GM18951 (cell line): ENCODE measurements at regions not wholly inside any gene's neighbourhood (a gene's known extent, or its start where the extent isn't known, plus 50 kb on each side); places are given as distances from the start of the nearest gene placed in this dataset.

ENCODE experiments used
- POLR2A ChIP-seq: IDR thresholded peaks from 4 replicates; pipeline ENCODE4 v1.6.1; 2011; ENCODE audit warnings: mild to moderate bottlenecking; ENCODE audit not compliant: insufficient read length, insufficient read depth; ENCODE audit errors: extremely low read depth
- in situ Hi-C: fragments of 300-500 bp; cut with MboI; formaldehyde crosslinking; loops from one replicate; pipeline ENCODE4 v1.12.0; 2022; ENCODE audit warnings: low sequenced_read_pairs, mixed read lengths, inconsistent platforms; ENCODE audit not compliant: unreplicated experiment

DNA sequence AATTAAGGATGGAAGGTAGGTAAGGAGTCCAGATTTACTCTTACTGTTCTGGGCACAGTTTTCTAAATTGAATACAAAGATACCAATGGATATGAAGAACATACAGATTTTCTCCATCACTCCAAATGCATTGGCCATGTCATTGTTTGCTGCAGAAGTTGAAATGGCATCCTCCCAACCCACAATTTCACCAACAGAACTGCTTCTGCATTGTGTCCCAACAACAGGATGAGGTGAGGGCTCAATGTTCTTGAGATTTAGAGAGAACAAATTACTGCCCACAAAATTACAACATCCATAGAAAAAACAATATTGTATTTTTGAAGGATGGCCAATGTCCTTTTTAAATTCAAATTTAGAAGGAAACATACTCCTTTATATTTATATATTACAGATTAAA, 88.9 kb downstream of the NUDT12 start:
- no peak for TF ChIP-seq POLR2A
- in situ Hi-C loops, result loop anchor here (10.0 kb wide), 1 partner anchor 239 kb away; no protein-coding TSS in a partner anchor

DNA sequence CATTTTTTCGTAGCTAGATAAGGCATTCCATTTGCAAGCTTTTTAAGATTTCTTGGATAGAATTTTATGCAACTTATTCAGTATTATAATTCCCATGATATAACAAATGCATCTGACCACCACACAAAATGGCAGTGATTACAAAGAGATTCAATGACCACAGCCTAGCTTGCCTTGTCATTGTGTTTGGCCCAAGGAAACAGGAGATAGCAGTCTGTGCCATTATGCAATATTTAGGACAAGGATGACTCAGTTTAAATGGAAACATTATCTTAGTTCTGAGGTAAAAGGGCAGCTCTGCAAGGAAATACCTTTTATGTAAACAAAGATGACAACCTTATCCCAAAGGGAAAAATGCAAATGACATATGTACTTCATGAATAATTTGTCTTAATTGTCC, 89.8 kb downstream of the NUDT12 start:
- in situ Hi-C loops, result loop anchor here (10.0 kb wide), 1 partner anchor 238 kb away; no protein-coding TSS in a partner anchor
- no peak for TF ChIP-seq POLR2A

DNA sequence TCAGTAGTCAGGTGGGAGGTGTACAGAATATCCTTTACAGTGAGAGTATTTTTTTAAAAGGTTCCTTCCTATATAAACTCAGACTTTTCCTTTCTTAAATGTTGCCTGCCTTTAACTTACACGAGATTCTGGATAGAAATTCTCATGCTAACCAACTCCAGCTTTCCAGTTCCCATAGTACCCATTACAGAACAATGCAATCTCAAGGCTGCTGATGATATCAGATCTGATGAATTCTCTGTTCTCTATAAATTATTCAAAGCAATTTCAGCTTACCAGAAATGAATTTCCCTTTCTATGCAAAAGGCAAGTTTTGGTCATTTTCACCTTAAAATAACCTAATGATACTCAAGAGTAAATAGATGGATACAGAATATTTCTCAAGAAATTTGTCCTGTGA, 90.3 kb downstream of the NUDT12 start:
- no peak for TF ChIP-seq POLR2A
- in situ Hi-C loops, result loop anchor here (10.0 kb wide), 1 partner anchor 237 kb away; no protein-coding TSS in a partner anchor

DNA sequence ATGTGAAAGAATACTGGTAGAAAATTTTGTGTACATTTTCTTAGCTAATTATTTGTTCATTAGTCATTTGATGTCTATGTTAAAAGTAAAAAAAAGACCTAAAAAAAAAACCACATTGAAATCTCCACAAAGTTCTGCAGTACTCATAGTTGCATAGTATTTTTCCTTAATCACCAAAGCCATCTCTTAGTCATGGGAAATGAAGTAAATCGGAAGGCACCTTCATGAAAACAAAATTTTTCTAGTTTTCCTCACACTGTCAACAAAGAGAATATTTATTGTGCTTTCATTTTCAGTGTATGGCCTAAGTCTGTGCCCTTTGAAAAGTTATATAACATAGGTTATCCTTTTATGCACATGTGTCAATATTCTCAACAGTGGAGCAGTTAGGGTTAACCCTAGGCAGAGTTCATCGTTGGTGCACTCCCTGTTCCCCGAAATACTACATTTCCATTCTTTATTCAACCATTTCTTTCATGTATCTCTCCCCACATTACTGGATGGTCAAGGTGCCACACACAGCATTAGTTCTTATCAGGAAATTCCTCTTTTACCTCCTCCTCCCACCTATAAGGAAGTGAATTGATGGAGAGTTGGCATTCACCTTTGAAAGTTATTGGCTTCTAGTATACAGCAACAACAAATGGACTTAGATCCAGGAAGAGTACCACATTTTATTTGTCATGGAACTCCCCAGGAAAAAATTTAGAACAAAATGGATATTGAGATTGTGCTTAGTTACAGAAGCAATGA, 93.1 kb downstream of the NUDT12 start:
- in situ Hi-C loops, result loop anchor here (10.0 kb wide), 1 partner anchor 235 kb away; no protein-coding TSS in a partner anchor
- no peak for TF ChIP-seq POLR2A

DNA sequence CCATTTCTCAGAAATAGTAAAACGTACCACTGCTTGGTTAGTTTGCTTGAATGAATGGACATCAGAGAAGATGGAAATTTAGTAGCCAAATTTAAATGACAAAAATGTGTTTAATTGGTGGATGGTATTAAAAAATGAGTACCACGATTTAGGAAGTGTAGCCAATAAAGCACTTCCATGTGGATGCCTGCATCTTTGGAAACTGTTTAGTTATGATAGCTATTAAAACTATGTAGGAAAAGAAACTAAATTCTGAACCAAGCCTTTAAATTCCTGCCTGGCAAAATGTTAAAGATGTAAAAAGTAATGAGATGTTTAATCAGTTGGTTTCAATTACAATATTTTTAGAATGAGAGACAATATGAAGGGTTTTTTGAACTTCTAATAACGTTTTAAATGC, 94.8 kb downstream of the NUDT12 start:
- TF ChIP-seq POLR2A, result no peak

DNA sequence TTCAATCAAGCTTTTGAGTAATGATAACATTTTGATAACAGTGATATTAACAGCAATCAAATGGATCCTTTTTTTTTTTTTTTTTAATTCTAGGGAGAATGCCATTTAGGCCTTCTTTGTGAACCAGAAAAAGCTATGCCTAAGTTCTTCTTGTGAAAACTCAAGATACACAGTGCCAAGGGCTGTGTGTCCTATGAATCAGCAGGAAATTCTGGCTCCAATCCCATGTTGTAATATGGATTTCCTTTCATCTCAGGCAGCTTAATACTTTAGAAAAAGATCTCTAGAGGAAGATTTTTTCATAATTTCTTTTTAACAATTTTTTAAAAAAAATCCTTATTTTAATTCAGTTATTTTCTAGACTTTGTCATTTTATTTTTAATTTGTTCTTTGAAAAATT, 96.1 kb downstream of the NUDT12 start:
- TF ChIP-seq POLR2A, result no peak
- in situ Hi-C loops, result no loop called here

More for the DNA sequence above, 94.8 kb downstream of the NUDT12 start:
- in situ Hi-C loops, result no loop called here

DNA sequence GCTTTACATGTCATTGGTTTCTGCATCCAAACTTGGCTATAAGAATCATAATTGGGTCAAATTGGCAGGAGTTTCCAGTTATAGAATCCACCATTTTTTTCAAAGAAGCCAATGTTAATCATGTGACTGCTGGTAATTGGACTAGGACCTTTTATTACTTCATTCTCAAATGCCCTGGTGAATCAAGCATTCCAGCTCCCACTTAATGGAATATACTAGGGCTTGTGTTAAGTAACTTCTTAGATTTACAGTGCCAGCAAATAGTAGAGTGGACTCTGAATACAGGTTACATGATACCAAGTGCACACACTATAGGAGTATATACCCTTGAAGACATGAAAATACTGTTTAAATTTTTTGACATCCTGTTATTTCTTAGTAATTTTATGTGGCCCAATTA, 96.7 kb downstream of the NUDT12 start:
- no peak for TF ChIP-seq POLR2A

DNA sequence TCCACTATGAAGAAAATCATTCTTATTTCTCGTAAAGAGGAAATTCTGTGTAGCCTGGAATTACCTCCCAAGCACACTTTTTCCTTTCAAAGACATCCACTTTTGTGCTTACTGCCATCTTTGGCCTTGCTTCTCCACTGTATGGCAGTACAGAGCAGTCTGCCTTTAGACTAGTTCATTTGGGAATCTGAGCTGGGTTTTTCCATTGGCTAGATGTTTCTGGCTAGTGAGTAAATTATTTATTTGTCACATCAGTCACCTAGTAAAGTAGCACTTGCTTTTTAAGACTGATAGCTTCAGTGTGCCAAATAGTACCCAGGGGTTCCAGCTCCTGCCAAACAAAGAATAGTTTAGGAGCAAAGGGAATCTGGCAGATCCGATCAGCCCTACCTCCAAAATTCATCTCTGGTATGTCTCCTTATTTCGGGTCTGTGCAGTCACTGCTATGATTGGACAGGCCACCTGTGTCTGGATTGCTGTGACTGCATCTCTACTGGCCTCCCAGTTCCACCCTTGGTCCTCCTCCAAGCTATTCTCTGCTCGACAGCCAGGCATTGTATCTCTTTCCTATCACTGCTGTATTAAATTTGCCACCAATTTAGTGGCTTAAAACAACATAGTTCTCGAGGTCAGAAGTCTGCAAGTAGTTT, 97.6 kb downstream of the NUDT12 start:
- in situ Hi-C loops, result no loop called here
- no peak for TF ChIP-seq POLR2A

More for the DNA sequence above, 96.7 kb downstream of the NUDT12 start:
- in situ Hi-C loops, result no loop called here

DNA sequence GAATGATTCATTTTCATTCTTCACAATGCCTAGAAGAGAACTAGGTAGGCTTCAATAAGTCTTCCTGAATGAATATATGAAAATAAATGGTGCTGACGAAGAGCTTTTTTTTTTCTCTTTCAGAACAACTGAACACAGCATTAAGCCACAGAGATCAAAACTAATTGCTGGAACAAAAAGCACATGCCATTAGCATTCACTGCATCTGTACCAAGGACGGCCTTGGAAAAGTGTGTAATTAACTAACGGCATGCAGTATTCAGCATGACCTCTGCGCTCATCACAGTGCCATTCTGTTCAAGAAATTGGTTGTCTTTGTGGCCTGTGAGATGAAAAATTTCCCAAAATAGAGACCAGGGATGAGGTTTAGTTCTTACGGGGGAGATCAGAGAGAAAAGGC, 99.3 kb downstream of the NUDT12 start:
- in situ Hi-C loops, result no loop called here
- TF ChIP-seq POLR2A, result no peak

DNA sequence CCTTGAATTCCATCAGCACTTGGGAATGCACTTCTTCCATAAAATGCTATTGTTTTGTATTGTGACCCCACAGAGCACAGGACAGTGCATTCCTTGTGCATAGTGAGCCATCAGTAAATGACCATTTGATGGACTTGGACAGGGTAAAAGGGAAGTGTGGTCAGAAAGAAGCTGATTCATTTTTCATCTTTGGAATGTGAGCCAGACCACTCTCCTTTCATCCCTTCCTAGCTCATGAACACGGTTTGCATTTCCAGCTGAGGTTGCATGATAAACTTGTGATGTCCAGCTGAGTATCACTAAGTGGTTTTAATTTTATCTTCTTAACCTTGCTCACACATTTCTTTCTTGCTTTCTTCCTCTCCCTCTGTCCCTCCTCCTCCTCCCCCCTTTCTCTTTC, 101.3 kb downstream of the NUDT12 start:
- in situ Hi-C loops, result no loop called here
- TF ChIP-seq POLR2A, result no peak

DNA sequence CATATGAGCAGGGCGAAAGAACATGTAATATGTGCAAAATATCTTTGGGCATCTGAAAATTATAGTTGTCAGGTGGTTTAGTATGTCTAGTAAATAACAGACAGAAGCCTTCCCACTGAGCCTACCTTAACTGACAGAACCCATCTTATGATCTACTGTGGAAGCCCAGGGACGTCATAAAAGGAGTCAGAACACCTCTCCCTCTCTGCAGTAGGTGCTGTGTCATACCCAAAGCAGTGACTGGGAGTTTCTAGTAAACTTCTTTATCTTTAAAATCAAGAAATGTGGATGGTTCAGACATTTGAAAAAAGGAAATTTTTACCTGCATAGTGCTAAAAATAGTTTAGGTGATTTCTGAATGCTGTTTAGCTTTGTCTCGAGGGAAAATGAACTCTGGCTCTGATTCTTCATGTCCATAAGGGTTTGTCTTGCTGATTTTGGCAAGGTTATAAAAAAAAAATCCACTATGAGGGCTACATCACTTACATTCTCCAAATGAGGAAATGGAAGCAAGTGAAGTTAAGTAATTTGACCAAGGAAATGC, 104.0 kb downstream of the NUDT12 start:
- TF ChIP-seq POLR2A, result no peak
- in situ Hi-C loops, result no loop called here

DNA sequence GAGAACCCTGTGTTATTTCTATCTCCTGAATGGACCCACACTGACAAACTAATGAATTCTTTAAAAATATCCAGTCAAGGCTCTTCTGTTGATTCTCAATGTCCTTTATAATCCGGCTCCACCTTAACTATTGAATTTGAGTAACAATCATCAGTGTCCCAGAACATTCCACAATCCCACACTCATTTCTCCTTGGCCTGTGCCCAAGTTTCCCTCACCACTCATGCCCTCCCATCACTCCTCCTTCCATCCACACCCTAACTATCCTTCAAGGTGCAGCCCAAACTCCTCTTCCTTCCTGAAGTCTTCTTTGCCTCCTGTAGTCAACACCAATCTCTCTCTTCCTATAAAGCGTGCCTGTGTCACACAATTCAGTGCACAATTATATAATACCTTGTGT, 106.1 kb downstream of the NUDT12 start:
- no peak for TF ChIP-seq POLR2A
- in situ Hi-C loops, result no loop called here

DNA sequence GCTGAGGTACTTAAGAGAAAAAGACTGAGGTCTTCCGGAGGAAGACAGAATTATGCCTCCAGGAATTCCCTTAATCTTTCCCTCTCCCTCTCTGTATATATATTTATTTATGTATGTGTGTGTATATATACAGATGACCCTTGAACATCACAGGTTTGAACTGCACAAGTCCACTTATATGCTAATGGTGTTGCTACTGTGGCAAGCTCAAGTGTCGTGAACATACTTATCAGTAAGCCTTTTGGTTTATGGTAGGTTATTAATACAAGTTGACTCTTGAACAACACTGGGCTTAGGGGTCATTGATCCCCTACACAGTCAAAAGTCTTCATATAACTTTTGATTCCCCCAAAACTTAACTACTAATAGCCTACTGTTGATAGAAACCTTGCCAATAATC, 106.8 kb downstream of the NUDT12 start:
- TF ChIP-seq POLR2A, result no peak
- in situ Hi-C loops, result no loop called here

DNA sequence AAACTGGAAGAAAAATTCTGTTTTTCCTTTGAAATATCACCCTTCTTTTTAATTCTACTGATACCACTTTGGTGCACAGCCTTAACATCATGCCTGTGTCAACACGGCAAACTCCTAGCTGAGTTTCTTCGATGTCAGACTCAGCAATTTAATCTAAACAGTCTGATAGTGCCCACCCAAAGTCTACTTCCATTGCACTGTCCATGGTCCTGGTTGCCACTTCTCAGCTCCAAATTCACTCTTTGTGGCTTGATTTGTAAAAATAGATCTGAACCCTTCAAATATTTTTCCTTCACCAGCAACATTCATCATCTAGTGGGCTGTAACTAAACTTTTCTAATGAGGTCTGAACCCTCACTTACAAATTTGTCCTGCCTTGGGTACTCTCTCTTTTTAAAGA, 107.8 kb downstream of the NUDT12 start:
- in situ Hi-C loops, result no loop called here
- TF ChIP-seq POLR2A, result no peak
